Progenitor cell of endocrine pancreas (in vitro differentiated cells): ENCODE measurements at regions not wholly inside any gene's neighbourhood (a gene's known extent, or its start where the extent isn't known, plus 50 kb on each side); places are given as distances from the start of the nearest gene placed in this dataset.

Experiments used
- DNase-seq: peaks from one replicate; pipeline ENCODE4 v3.0.0; 2021; ENCODE audit warnings: low spot score; ENCODE audit not compliant: unreplicated experiment
- H3K27ac Mint-ChIP-seq: 2 replicates; pipeline ENCODE4 v1.8.0; 2021; ENCODE audit warnings: mild to moderate bottlenecking, moderate library complexity, mixed read lengths
- H3K27me3 Mint-ChIP-seq: 2 replicates; pipeline ENCODE4 v1.8.0; 2021; ENCODE audit warnings: mixed read lengths
- H3K36me3 Mint-ChIP-seq: 2 replicates; pipeline ENCODE4 v1.8.0; 2022; ENCODE audit warnings: mixed read lengths; ENCODE audit not compliant: insufficient read depth
- H3K4me1 Mint-ChIP-seq: 2 replicates; pipeline ENCODE4 v1.8.0; 2021; ENCODE audit warnings: low read depth, mixed read lengths
- H3K4me3 Mint-ChIP-seq: 2 replicates; pipeline ENCODE4 v1.8.0; 2021; ENCODE audit warnings: low read depth, mild to moderate bottlenecking, moderate library complexity, mixed read lengths
- H3K9me3 Mint-ChIP-seq: 2 replicates; pipeline ENCODE4 v1.8.0; 2021; ENCODE audit warnings: low read depth, mixed read lengths
- TF ChIP-seq, protein P1 (sequence below): fragments of 200-600 bp; sonication (generic); IDR thresholded peaks from one replicate; pipeline ENCODE4 v1.5.0; 2021; ENCODE audit warnings: antibody characterized with exemption, mild to moderate bottlenecking; ENCODE audit not compliant: unreplicated experiment

DNA sequence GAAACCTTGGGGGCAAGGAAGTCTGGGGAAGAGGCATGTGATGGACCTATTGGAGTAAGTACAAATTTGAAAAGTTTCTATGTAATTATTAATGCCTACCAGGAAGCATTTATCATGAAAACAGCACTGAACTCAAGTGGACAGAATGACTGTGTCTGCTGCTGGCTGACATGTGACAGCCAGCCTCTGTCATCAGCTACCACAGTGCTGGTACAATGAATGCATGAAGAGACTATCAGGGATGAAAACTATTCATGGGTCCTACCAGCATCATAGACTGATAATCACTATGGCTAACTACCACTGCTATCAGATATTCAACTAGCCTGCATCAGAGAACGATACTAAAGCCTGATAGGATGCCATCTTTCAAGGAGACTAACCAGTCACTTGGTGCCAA, 193.5 kb downstream of the RAP2B start:
- Mint-ChIP-seq H3K36me3 (no peaks in the 10 kb centered on the region), H3K4me3 (no peak overlapping the region), H3K4me1 (no peaks in the 10 kb centered on the region), H3K9me3 (no peaks in the 10 kb centered on the region), H3K27me3 (no peaks in the 10 kb centered on the region), H3K27ac (no peak overlapping the region)
- TF ChIP-seq, protein P1, sequence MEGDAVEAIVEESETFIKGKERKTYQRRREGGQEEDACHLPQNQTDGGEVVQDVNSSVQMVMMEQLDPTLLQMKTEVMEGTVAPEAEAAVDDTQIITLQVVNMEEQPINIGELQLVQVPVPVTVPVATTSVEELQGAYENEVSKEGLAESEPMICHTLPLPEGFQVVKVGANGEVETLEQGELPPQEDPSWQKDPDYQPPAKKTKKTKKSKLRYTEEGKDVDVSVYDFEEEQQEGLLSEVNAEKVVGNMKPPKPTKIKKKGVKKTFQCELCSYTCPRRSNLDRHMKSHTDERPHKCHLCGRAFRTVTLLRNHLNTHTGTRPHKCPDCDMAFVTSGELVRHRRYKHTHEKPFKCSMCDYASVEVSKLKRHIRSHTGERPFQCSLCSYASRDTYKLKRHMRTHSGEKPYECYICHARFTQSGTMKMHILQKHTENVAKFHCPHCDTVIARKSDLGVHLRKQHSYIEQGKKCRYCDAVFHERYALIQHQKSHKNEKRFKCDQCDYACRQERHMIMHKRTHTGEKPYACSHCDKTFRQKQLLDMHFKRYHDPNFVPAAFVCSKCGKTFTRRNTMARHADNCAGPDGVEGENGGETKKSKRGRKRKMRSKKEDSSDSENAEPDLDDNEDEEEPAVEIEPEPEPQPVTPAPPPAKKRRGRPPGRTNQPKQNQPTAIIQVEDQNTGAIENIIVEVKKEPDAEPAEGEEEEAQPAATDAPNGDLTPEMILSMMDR, result no peak
- DNase-seq, result no peak

DNA sequence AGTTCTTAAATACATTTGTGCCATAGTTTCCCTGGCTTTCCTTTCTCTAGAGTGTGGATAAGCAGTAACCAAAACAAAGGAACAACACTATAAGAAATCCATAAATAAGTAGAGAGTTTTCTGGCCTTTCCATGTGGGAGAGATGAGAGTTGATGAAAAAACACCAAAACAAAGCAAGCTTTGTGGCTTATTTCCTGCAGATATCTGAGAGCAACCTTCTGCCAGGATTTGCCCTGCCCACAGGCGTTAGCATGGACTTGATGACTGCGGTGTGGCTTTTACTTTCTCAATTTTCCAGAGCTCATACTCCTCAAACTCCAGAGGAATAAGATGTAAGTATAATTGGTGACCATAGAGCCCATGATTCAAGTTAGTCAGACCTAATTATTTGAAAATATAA, 194.9 kb downstream of the RAP2B start:
- Mint-ChIP-seq H3K4me1 (no peaks in the 10 kb centered on the region), H3K27ac (no peak overlapping the region), H3K4me3 (no peak overlapping the region), H3K27me3 (no peaks in the 10 kb centered on the region), H3K9me3 (no peaks in the 10 kb centered on the region), H3K36me3 (no peaks in the 10 kb centered on the region)
- no peak for DNase-seq
- TF ChIP-seq, protein P1, result no peak

DNA sequence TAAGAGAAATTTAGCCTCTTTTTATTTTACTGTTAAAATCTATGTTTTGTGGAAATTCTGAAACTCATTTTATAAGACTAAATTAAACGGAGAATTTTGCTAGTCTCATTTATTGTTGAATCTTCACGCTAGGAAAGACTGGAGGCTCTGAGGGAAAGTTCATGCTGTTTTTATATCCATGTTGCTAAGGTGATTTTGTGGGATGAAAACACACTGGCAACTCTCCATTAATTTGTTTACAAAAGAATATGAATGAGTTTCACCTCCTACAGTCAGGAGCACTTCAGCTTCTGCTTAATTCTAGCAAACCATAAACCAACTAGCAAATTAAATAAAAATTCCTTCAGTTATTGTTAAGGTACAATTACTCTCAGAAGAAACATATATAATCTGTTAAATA, 195.4 kb downstream of the RAP2B start:
- H3K9me3 Mint-ChIP-seq, result no peaks in the 10 kb centered on the region
- H3K36me3 Mint-ChIP-seq, result no peaks in the 10 kb centered on the region
- no peak overlapping the region for H3K4me3 Mint-ChIP-seq
- H3K27ac Mint-ChIP-seq, result no peak overlapping the region
- H3K4me1 Mint-ChIP-seq, result no peaks in the 10 kb centered on the region
- no peak for DNase-seq
- TF ChIP-seq, protein P1, result no peak
- H3K27me3 Mint-ChIP-seq, result no peaks in the 10 kb centered on the region

DNA sequence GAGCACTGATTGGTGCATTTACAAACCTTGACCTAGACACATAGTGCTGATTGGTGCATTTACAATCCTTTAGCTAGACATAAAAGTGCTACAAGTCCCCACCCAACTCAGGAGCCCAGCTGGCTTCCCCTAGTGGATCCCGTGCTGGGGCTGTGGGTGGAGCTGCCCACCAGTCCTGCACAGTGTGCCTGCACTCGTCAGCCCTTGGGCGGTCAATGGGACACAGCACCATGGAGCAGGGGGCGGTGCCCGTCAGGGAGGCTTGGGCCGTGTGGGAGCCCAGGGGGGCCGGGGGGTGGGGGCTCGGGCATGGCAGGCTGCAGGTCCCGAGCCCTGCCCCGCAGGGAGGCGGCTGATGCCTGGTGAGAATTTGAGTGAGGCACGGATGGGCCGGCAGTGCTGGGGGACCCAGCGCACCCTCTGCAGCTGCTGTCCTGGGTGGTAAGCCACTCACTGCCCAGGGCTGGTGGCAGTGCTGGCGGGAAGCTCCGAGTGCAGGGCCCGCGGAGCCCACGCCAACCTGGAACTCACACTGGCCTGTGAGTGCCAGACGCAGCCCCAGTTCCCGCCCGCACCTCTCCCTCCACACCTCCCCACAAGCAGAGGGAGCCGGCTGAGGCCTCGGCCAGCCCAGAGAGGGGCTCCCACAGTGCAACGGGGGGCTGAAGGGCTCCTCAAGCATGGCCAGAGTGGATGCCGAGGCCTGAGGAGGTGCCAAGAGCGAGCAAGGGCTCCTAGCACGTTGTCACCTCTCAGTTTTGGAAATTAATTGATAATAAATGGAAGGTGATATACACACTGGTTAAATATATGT, 207.7 kb downstream of the RAP2B start:
- H3K27me3 Mint-ChIP-seq, result no peaks in the 10 kb centered on the region
- DNase-seq, result no peak
- no peaks in the 10 kb centered on the region for H3K4me1 Mint-ChIP-seq
- H3K36me3 Mint-ChIP-seq, result no peaks in the 10 kb centered on the region
- H3K9me3 Mint-ChIP-seq, result peaks cover 10% of the 10 kb centered on the region
- TF ChIP-seq, protein P1, result no peak
- H3K4me3 Mint-ChIP-seq, result no peak overlapping the region
- H3K27ac Mint-ChIP-seq, result no peak overlapping the region

DNA sequence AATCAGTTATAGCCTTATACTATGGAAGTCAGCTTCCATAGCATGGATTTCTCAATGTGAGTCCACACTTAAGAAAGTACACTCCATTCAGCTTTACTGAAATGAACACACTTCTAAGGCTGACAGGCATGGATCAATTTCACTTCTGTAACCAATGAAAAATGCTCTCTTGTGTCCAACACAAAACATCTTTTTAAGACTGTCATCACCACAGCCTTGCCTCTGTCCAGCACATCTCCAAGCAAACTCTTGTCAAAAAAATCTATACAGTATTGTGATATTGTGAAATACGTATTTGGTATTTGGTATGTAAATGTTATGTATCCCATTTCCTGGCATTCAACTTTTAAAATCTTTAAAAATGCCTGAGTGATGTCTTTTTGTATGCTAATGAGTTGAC, 208.7 kb downstream of the RAP2B start:
- no peaks in the 10 kb centered on the region for H3K4me1 Mint-ChIP-seq
- no peaks in the 10 kb centered on the region for H3K36me3 Mint-ChIP-seq
- no peaks in the 10 kb centered on the region for H3K27me3 Mint-ChIP-seq
- TF ChIP-seq, protein P1, result no peak
- H3K4me3 Mint-ChIP-seq, result no peak overlapping the region
- H3K27ac Mint-ChIP-seq, result no peak overlapping the region
- peaks cover 6% of the 10 kb centered on the region for H3K9me3 Mint-ChIP-seq
- DNase-seq, result no peak
